ENCODE measurements at regions not wholly inside any gene's neighbourhood (a gene's known extent, or its start where the extent isn't known, plus 50 kb on each side); places are given as distances from the start of the nearest gene placed in this dataset.
"Not testable (repeated sequence)": the region's sequence is repeated elsewhere in the genome, so short reads cannot be mapped to it uniquely, and the experiment has no call there.

DNA sequence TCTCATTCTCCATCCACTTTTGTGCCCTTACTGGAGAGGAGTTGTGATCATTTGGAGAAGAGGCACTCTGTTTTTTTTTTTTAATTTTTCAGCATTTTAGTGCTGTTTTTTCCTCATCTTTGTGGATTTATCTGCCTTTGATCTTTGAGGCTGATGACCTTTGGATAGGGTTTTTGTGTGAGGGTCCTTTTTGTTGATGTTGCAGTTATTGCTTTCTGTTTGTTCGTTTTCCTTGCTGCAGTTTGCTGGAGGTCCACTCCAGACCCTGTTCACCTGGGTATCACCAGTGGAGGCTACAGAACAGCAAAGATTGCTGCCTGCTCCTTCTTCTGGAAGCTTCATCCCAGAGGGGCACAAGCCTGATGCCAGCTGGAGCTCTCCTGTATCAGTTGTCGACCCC lies 93.2 kb upstream of the STK32A start:
- TF ChIP-seq SUZ12 (IDR thresholded peaks at IDR 0.05); ARNT (IDR thresholded peaks at IDR 0.05); FOXK2 (IDR thresholded peaks at IDR 0.05); ELF4 (IDR thresholded peaks at IDR 0.05); FOXM1 (IDR thresholded peaks at IDR 0.05; ENCODE audit: borderline replicate concordance); SP1 (IDR thresholded peaks at IDR 0.05); TARDBP (IDR thresholded peaks at IDR 0.05); BHLHE40 (IDR thresholded peaks at IDR 0.05; ENCODE audit: borderline replicate concordance); NFRKB (IDR thresholded peaks at IDR 0.05); CTBP1 (IDR thresholded peaks at IDR 0.05; ENCODE audit: borderline replicate concordance); ZNF384 (IDR thresholded peaks at IDR 0.05); HDGF (IDR thresholded peaks at IDR 0.05; ENCODE audit: borderline replicate concordance): not testable (repeated sequence)

All from HEK293T (cell line).